ENCODE measurements at regions not wholly inside any gene's neighbourhood (a gene's known extent, or its start where the extent isn't known, plus 50 kb on each side); places are given as distances from the start of the nearest gene placed in this dataset.
A peak's percentile ranks its signal among the peaks of the same experiment; 100 is the strongest.

DNA sequence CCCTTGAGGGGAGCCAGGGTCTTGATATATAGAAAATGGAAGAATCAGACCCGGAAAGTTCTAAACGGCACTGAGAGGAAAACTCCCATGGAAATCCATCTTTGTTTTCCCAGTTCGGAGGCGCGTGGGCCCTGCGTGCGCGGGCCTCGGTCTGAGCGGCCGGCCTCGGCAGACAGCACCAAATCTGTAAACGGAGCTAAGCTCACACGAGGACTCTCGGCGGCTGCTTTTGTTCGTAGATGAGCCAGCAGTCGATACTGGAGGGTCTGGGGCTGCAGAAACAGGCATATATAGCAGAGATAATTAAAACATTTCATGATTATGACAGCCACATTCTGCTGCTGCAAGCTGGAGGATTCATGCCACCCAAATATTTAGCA lies 68.5 kb upstream of the PPARA start:
- Histone ChIP-seq H3K79me2 (ENCODE audit: control insufficient read depth, insufficient read depth, low read length) (peaks cover 99% of the 10 kb centered on the region), H3K36me3 (ENCODE audit: control insufficient read depth in 2 of 2, extremely low read depth in 1 of 2, insufficient read depth in 2 of 2, low read length in 2 of 2) (peaks cover 11 to 41% of the 10 kb centered on the region in 2 experiments), H3K9me3 (ENCODE audit: control insufficient read depth, low read depth, low read length) (no peaks in the 10 kb centered on the region), H3K9ac (ENCODE audit: control insufficient read depth, extremely low read depth, insufficient read depth, low read length) (peak overlapping the region; percentile 99), H3K4me1 (ENCODE audit: control insufficient read depth, extremely low read depth, insufficient read depth, low read length) (peaks cover 70% of the 10 kb centered on the region), H2AFZ (ENCODE audit: control insufficient read depth, low read length) (no peak overlapping the region), H3K9me1 (ENCODE audit: control insufficient read depth, extremely low read depth, insufficient read depth, low read length) (no peaks in the 10 kb centered on the region), H4K20me1 (ENCODE audit: control insufficient read depth, extremely low read depth, insufficient read depth, low read length) (peaks cover 2% of the 10 kb centered on the region), H3K4me2 (ENCODE audit: control insufficient read depth, extremely low read depth, insufficient read depth, low read depth, low read length) (peak overlapping the region; percentile 81), H3K4me3 (ENCODE audit: control insufficient read depth in 2 of 3, extremely low read depth in 1 of 3, insufficient read depth in 2 of 3, low read depth in 1 of 3, low read length in 3 of 3) (peak overlapping the region; percentile 90 to 96 (median 95)), H3K27me3 (ENCODE audit: control insufficient read depth, extremely low read depth, insufficient read depth, low read length) (no peaks in the 10 kb centered on the region), H3K27ac (ENCODE audit: control insufficient read depth, insufficient read depth, low read length) (peak overlapping the region; percentile 98)
- no peak for DNase-seq (ENCODE audit: low read depth, low spot score)
- TF ChIP-seq CTCF (optimal IDR thresholded peaks at IDR 0.05 in 1 of 3, IDR thresholded peaks at IDR 0.05 in 1 of 3, conservative IDR thresholded peaks at IDR 0.05 in 1 of 3; ENCODE audit: extremely low read depth in 1 of 3, insufficient read depth in 2 of 3, low read length in 3 of 3) (no peak), EZH2 (IDR thresholded peaks at IDR 0.05; ENCODE audit: low read length) (no peak)
- no peak for FAIRE-seq
- dilution Hi-C loops (cut with MboI; ENCODE audit: extremely low pct_ligation_motif_present, low sequenced_read_pairs) = no loop called here

- DNase-seq (ENCODE audit: low read depth, low spot score) (no peak), FAIRE-seq (no peak)
- no peak for TF ChIP-seq CTCF (optimal IDR thresholded peaks at IDR 0.05 in 1 of 3, IDR thresholded peaks at IDR 0.05 in 1 of 3, conservative IDR thresholded peaks at IDR 0.05 in 1 of 3; ENCODE audit: extremely low read depth in 1 of 3, insufficient read depth in 2 of 3, low read length in 3 of 3)
- TF ChIP-seq EZH2 (IDR thresholded peaks at IDR 0.05; ENCODE audit: low read length) = no peak
- no peaks in the 10 kb centered on the region for H3K27me3 ChIP-seq (ENCODE audit: control insufficient read depth, extremely low read depth, insufficient read depth, low read length)
- H3K4me3 ChIP-seq (ENCODE audit: control insufficient read depth in 2 of 3, extremely low read depth in 1 of 3, insufficient read depth in 2 of 3, low read depth in 1 of 3, low read length in 3 of 3) = peak overlapping the region; percentile 90 to 96 (median 95)
- peaks cover 99% of the 10 kb centered on the region for H3K79me2 ChIP-seq (ENCODE audit: control insufficient read depth, insufficient read depth, low read length)
- H3K4me2 ChIP-seq (ENCODE audit: control insufficient read depth, extremely low read depth, insufficient read depth, low read depth, low read length) = peak overlapping the region; percentile 81
- H3K9ac ChIP-seq (ENCODE audit: control insufficient read depth, extremely low read depth, insufficient read depth, low read length) = peak overlapping the region; percentile 99
- no peaks in the 10 kb centered on the region for H3K9me1 ChIP-seq (ENCODE audit: control insufficient read depth, extremely low read depth, insufficient read depth, low read length)
- H4K20me1 ChIP-seq (ENCODE audit: control insufficient read depth, extremely low read depth, insufficient read depth, low read length) = peaks cover 10% of the 10 kb centered on the region
- no peaks in the 10 kb centered on the region for H3K9me3 ChIP-seq (ENCODE audit: control insufficient read depth, low read depth, low read length)
- peak overlapping the region; percentile 98 for H3K27ac ChIP-seq (ENCODE audit: control insufficient read depth, insufficient read depth, low read length)
- H2AFZ ChIP-seq (ENCODE audit: control insufficient read depth, low read length) = no peak overlapping the region
- dilution Hi-C loops (cut with MboI; ENCODE audit: extremely low pct_ligation_motif_present, low sequenced_read_pairs) = no loop called here
- H3K36me3 ChIP-seq (ENCODE audit: control insufficient read depth in 2 of 2, extremely low read depth in 1 of 2, insufficient read depth in 2 of 2, low read length in 2 of 2) = peaks cover 13 to 45% of the 10 kb centered on the region in 2 experiments
- peaks cover 72% of the 10 kb centered on the region for H3K4me1 ChIP-seq (ENCODE audit: control insufficient read depth, extremely low read depth, insufficient read depth, low read length)
Observed at GRCh38 chr22:46082633-46083032, 67.7 kb upstream of the PPARA start.
